Raji (cell line): ENCODE measurements at regions not wholly inside any gene's neighbourhood (a gene's known extent, or its start where the extent isn't known, plus 50 kb on each side); places are given as distances from the start of the nearest gene placed in this dataset.

Source experiments
- POLR2A ChIP-seq: IDR thresholded peaks from 2 replicates; pipeline ENCODE4 v1.6.1; 2011; ENCODE audit warnings: low read depth, low read length, control low read depth; ENCODE audit not compliant: insufficient read depth

DNA sequence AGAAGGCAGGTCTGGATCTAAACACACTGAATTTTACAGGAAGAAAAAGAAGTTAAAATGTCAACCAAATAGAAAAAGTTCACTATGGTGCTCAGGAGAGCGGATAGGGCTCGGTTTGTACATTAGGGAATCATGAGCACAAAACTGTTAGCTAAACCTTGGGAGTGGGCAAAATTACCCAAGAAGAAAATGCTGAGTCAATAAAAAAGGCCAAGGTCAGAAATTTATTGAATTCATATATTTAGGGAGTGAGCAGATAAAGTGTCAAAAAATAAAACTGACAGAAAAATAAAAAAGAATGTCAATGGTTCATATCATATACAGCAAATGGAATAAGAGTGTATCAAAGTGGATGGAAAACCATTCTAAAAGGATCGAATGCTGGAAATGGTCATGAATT, 452.5 kb upstream of the SMIM31 start:
- no peak for TF ChIP-seq POLR2A

- TF ChIP-seq POLR2A, result no peak
Measured at GRCh38 chr4:164304101-164304639, 449.8 kb upstream of the SMIM31 start.

GRCh38 chr4:164304861-164305260, 449.1 kb upstream of the SMIM31 start:
- no peak for TF ChIP-seq POLR2A

GRCh38 chr4:164307262-164307661, 446.7 kb upstream of the SMIM31 start:
- TF ChIP-seq POLR2A, result no peak

GRCh38 chr4:164312671-164313070, 441.3 kb upstream of the SMIM31 start:
- no peak for TF ChIP-seq POLR2A

DNA sequence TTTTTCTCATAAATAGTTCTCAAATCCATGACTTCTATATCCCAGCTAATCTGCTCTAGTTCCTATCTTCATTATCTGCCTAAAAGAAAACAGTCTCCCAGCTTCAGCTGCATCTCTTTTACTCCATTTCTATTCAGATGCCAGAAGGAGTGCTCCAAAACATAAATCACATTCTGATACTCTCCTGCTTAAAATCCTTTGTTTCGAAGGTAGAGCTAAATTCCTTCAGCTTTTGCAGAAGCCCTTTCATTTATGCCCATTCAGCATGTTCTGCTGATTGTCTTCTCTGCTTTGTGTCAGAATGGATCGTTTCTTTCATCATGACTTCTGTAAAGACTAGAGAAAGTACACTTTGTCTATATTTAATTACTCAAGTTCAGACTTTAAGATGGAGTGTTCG, 440.1 kb upstream of the SMIM31 start:
- no peak for TF ChIP-seq POLR2A

GRCh38 chr4:164318350-164318749, 435.6 kb upstream of the SMIM31 start:
- no peak for TF ChIP-seq POLR2A

DNA sequence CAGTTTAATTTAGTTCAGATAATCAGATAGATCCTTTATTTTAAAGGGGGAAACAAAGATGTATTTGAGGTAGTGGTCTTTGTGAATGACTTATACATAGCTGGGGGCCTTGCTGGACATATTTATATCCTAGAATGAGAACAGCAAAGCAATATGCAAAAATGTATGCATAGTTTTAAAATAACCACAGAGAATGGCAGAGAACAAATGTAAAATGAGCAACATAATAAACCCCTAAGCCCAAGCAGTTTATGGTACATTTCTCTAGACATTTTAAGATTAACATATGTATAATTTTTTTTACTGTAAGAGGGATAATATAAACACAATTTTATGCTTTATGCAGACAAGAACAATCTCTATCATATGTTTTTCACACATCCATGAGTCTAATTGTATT, 434.2 kb upstream of the SMIM31 start:
- TF ChIP-seq POLR2A, result no peak

DNA sequence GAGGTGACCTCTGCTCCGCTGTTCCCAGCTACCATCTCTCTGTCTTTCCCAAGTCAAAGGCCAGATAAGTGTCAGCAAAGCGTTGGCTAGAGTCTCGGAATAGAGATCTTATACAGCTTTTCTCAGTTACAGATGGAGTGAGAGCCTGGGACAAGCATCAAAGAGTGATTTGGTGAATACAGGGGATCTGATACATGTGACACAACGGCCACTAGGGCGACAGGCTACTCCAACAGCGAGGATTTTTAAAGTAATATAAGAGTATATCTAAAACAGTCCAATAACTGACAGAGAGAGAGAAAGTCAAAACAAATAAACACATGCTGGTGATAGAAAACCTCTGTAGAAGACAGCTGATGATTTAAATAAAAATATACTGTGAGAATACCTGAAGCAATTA, 433.1 kb upstream of the SMIM31 start:
- TF ChIP-seq POLR2A, result no peak

DNA sequence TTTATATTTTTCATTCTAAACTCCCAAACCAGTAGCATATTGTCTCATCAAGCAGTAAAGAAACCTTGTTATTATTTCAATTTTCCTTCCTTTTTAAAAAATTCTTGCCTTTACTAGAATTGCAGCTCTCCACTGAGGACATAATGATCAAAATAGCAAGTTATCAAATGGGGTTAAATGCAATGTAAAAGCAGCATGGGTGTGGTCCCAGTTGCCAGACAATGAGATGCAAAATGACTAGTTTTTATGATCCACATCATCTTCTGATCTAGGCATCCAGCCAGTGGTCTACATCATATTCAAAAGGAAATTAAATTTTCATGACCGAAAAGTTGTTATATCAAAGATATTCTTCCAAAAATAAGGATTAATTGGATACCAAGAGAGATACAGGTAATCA, 427.9 kb upstream of the SMIM31 start:
- no peak for TF ChIP-seq POLR2A

DNA sequence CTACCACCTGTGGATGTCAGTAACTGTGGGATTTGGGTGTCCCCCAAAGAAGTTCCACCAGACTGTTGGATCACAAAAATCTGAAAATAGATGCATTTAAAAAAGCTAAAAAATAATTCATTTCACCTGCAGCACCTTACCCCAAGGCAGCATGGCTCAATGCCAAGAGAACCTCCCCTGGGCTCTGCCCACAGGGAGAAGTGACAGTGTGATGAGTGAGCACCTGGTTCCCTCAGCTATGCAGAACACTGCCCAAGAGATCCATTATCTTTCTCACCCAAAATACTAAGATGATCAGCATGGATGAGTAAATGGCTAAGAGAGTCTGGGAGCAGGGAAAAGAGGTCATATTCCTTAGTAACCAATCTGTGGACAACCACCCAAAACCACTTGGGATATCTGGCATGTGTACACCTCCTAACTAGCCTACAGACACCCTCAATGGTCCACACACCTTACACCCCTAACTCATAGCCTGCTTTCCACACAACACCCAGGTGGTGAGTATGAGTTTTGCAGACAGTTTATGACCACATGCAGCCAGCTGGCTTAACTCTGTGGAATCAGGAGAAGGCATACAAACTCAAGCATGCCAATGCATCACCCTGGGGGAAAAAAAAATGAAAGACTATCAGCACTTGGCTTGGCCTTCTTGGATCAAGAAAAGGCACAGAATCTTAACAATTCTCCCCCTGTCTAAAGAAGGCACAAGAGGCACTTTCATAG, 416.5 kb upstream of the SMIM31 start:
- TF ChIP-seq POLR2A, result no peak

DNA sequence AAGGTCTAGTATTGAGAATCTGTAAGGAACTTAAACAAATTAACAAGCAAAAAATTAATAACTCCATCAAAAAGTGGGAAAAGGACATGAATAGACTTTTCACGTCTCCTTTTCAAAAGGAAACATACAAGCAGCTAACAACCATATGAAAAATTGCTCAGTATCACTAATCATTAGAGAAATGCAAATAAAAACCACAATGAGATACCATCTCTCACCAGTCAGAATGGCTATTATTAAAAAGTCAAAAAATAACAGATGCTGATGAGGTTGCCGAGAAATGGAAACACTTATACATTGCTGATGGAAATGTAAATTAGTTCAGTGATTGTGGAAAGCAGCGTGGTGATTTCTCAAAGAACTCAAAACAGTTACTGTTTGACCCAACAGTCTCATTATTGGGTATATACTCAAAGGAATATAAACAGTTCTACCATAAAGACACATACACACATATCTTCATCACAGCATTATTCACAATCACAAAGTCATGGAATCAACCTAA, 410.4 kb upstream of the SMIM31 start:
- no peak for TF ChIP-seq POLR2A

DNA sequence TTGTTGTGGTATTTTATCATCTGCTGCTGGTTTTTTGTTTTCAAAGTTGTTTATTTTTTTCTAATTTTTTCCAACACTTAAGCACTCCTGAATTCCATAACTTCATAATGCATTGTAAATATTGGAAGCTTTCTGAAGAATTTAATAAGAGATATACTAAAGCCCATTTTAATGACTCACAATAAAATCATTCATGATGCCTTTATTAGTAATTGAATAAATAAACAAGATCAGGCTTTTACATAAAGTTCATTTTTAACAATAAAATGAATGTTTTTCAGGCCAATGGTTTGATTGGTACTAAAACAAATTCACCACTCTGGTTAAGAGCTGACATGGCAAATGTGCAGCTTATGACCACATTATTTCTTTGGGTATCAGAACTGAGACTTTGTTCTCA, 408.2 kb upstream of the SMIM31 start:
- no peak for TF ChIP-seq POLR2A

GRCh38 chr4:164350061-164350460, 403.9 kb upstream of the SMIM31 start:
- no peak for TF ChIP-seq POLR2A

GRCh38 chr4:164357957-164358356, 396.0 kb upstream of the SMIM31 start:
- no peak for TF ChIP-seq POLR2A

GRCh38 chr4:164358400-164358799, 395.5 kb upstream of the SMIM31 start:
- TF ChIP-seq POLR2A, result no peak

DNA sequence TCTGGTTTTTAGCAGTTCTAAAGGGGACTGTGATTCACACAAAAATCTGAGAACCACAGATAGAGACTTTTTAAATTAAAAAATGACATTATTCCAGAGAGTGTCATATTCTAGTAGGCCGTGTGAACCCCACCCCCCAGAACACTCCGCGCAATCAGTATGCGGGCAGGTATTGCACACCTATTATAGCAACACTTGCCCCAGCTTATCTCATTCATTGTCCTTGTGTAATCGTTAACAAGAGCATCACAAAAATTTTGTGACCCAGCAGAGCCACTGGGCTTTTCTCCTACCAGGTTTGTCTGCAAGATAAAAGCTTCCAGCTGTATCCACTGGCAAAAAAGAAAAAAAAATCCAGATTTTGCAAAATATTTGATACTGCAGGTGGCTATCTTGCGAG, 394.1 kb upstream of the SMIM31 start:
- TF ChIP-seq POLR2A, result no peak
